ENCODE measurements at regions not wholly inside any gene's neighbourhood (a gene's known extent, or its start where the extent isn't known, plus 50 kb on each side); places are given as distances from the start of the nearest gene placed in this dataset.
A peak's percentile ranks its signal among the peaks of the same experiment; 100 is the strongest.

- no peak for DNase-seq (ENCODE audit: low spot score)
These were observed 187.0 kb upstream of the RPL38 start for GRCh38 chr17:74016461-74016860.

GRCh38 chr17:74017466-74017865, 186.0 kb upstream of the RPL38 start:
- DNase-seq (ENCODE audit: low spot score) = no peak

GRCh38 chr17:74018115-74018514, 185.4 kb upstream of the RPL38 start:
- DNase-seq (ENCODE audit: low spot score) = no peak

GRCh38 chr17:74019271-74019670, 184.2 kb upstream of the RPL38 start:
- DNase-seq (ENCODE audit: low spot score) = no peak

GRCh38 chr17:74019860-74020259, 183.6 kb upstream of the RPL38 start:
- no peak for DNase-seq (ENCODE audit: low spot score)

- no peak for DNase-seq (ENCODE audit: low spot score)
These were observed 183.0 kb upstream of the RPL38 start for GRCh38 chr17:74020522-74020921.

- DNase-seq (ENCODE audit: low spot score) = no peak
These were observed 178.5 kb upstream of the RPL38 start for GRCh38 chr17:74024871-74025531.

- no peak for DNase-seq (ENCODE audit: low spot score)
These were observed 176.0 kb upstream of the RPL38 start for GRCh38 chr17:74027444-74027843.

GRCh38 chr17:74028354-74029116, 174.9 kb upstream of the RPL38 start:
- no peak for DNase-seq (ENCODE audit: low spot score)

GRCh38 chr17:74031316-74032090, 172.0 kb upstream of the RPL38 start:
- DNase-seq (ENCODE audit: low spot score) = no peak

GRCh38 chr17:74032222-74032621, 171.3 kb upstream of the RPL38 start:
- DNase-seq (ENCODE audit: low spot score) = no peak

- no peak for DNase-seq (ENCODE audit: low spot score)
These were observed 166.2 kb upstream of the RPL38 start for GRCh38 chr17:74037320-74037719.

- DNase-seq (ENCODE audit: low spot score) = no peak
These were observed 163.2 kb upstream of the RPL38 start for GRCh38 chr17:74040291-74040690.

- DNase-seq (ENCODE audit: low spot score) = no peak
These were observed 162.7 kb upstream of the RPL38 start for GRCh38 chr17:74040729-74041128.

- no peak for DNase-seq (ENCODE audit: low spot score)
These were observed 161.4 kb upstream of the RPL38 start for GRCh38 chr17:74041869-74042640.

- peak; percentile 96 for DNase-seq (ENCODE audit: low spot score)
These were observed 160.6 kb upstream of the RPL38 start for GRCh38 chr17:74042744-74043486.

GRCh38 chr17:74043976-74044375, 159.5 kb upstream of the RPL38 start:
- no peak for DNase-seq (ENCODE audit: low spot score)

- DNase-seq (ENCODE audit: low spot score) = no peak
These were observed 157.7 kb upstream of the RPL38 start for GRCh38 chr17:74045608-74046280.

- DNase-seq (ENCODE audit: low spot score) = no peak
These were observed 154.1 kb upstream of the RPL38 start for GRCh38 chr17:74049167-74049966.

- no peak for DNase-seq (ENCODE audit: low spot score)
These were observed 153.5 kb upstream of the RPL38 start for GRCh38 chr17:74049967-74050458.

Data from AG20443 (cell line).